ENCODE measurements at regions not wholly inside any gene's neighbourhood (a gene's known extent, or its start where the extent isn't known, plus 50 kb on each side); places are given as distances from the start of the nearest gene placed in this dataset.
"Not testable (repeated sequence)": the region's sequence is repeated elsewhere in the genome, so short reads cannot be mapped to it uniquely, and the experiment has no call there.

DNA sequence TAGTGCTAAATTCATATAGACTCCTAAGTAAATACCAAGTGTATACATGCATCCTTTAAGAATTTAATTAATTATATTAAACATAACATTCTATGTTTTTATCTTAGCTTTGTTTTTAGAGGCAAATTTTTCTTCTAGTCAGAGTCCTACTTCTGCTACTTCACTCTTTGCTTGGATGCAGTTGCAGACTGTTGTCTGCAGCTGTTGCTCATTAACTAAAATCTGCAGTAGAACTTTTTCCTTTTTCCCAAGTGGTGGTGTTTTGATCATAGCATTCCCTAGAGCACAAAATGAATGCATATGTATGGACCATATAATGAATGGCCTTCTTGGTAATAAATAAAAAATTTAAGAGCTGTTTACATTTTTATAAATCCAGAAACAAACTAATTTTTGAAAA is 198.3 kb downstream of the CASP12 start:
- FAIRE-seq = no peak

DNA sequence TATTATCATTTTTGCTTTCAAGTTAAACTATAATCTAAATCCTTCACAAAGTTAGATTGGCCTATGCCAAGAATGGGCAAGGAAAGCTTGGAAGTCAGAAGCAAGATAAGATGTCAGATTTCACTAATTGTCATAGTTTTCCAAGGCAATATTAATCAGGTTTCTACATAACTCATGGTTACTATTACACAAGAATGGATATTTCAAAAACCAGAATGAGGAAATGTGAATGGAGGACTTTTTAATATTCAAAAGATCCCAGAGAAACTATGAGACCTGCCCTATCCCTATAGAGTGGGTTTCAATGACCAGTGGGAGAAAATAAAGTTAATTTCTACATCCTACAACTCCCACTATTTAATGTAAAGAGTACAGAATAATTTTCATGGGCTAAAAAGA is 203.2 kb downstream of the CASP12 start:
- FAIRE-seq = no peak

DNA sequence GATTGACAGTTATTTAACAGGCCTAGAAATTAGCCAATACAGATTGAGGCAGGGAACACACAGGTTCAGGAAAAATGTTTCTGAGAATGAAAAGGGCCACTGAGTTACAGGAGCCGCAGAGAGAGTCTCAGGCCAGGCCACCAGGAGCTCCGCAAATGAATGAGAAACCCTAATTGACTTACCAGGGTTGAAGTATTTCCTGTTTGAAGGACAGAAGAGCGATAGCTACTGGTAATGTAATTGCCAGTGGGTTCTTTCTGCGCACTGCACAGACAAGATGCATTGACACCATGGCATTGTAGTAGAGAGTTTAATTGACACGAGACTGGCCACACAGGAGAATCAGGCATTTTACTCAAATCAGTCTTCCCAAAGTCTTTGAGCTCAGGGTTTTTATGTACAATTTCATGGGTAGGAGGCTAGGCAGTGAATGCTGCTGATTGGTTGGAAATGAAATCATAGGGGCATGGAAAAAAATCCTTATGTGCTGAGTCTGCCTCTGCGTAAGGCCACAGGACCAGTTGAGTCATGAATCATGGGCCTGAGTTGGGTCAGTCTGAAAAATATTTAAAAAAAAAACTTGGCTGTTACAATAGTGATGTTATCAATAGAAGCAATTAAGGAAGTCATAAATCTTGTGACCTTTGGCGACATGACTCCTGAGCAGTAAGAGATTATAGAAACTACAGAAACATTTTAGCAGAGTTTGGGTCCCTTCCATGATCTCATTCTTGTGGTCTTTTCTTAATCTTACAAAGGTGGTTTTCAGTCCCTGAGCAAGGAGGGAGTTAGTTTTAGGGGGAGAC is 203.8 kb downstream of the CASP12 start:
- no peak for FAIRE-seq

DNA sequence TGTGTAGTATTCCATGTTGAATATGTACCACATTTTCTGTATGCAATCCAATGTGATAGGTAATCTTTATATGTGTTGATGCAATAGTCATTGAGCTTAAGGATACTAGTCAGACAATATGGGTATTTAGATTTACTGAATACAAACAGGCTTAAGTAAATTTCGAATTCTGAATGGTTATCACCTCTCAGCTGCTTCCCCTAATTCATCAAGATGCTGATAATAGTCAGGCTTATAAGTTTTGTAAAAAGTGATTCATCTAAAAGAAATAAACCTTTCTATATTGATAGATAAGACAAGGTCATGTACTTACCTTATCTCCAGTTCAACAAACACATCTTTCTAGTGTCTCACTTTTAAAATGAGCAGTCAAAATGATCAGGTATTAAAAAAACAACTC is 205.5 kb downstream of the CASP12 start:
- FAIRE-seq = no peak

DNA sequence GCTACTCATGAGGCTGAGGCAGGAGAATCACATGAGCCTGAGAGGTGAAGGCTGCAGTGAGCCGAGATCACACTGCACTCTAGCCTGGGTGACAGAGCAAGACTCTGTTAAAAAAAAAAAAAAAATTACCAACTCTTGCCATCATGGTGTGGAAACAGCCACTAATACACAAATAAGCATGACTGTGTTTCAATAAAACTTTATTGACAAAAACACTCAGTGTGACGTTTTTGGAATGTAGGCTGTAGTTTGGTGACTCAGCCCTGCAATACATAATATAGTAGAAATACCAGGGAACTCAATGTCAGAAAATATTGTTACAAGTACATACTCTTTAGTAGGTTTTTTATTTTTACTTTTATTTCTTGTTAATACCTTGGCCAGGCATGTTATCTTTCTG is 207.1 kb downstream of the CASP12 start:
- FAIRE-seq = no peak

DNA sequence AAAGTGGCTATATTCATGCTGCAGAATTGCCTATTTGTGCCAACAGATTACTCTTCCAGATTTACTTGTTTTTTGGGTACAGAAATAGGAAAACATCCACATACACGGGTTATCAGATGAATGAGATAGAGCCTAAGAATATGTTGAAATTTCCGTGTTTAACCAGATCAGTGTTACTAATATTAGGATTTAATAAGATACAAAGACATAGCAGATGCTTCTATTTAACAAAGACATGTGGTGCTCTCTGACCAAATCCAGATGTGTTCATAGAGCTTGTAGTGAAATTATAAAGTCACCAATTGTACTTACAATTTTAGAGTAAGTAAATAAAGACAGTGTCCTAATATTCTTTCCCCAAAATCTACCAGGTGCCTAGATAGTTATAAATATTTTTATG is 208.0 kb downstream of the CASP12 start:
- FAIRE-seq = no peak

DNA sequence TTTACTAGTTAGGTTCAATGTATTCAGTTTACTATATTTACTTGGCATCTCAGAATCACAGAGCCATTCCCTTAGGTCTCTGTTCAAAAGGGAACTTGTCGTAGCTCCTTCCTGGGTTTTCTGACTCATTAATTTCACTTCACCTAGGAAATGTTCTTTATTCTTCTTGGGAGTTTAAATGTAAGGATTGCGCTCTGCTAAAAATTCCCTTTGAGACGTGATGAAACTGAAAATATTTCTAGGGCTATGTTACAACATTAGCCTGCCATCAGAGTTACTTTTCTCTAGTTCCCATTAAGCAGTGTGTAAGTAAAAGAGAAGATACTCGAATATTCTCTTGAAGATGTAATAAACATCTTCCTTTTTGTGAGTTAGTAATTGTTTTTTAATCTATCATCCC is 209.5 kb downstream of the CASP12 start:
- no peak for FAIRE-seq

DNA sequence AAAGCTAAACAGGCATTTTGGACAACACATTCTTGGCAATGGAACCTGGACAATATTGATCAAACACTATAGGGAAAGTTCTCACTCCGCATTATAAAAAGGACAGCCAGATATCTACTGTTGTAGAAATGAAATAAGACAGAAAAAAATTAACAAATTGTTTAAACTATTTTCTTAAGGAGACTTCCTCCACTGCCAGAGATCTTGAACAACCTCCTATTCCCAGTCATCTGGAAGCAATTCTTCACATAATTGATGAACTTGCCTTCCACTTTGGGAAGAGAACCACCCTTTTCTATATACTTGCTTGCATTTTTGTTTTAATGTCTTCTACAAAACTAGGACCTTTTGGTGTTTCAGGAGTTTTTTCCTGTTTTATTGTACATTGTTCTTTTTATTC is 216.1 kb downstream of the CASP12 start:
- FAIRE-seq = no peak

DNA sequence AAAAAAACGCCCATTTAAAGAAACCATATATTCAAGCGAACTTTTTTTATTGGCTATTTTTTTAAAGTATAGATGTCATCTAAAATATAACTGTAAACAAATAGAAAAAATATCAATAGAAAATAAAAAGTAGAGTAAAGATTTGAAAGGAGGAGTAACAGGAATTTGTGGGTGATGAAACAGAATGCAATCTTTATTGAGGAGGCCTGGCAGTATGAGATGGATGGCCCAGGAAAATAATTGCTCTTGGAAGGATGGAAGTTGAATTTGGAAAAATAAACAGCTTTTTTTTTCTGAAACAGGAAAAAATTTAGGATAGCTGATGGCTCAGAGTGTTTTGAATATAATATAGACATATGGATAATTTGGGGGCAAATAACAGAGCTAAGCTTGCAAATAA is 219.0 kb downstream of the CASP12 start:
- FAIRE-seq = no peak

DNA sequence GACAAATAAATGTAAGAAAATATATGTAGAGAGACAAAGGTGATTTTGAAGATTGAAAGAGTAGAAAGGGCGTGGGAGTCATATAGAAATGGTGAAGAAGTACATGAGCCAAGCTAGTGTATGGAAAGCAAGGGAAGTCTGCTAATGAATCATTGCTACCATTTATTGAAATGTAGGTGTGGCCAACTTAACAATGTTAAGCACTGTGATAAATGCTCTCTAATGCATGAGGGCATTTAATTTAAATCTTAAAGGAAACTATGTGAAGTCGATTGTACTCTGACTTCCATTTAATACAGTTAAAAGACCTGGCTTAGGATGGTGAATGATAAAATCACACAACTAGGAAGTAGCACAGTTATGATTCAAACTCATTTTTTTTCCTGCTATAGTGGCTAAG is 219.9 kb downstream of the CASP12 start:
- FAIRE-seq = no peak

DNA sequence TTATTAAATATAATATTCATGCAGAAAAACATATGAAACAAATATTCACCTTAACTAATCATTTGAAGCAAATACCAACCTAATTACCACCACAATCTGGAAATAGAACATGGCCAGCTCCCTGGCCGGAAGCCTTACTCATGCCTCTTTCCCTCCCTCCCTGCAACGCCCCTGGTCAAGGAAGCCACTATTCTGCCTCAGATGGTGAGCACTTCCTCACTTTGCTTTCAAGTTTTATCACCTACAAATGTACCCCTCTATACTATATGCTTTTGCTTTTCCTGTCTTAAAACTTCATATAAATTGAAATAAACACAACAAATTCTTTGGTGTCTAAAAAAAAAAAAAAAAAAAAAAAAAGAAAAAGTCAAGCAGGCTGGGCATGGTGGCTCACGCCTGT is 221.2 kb downstream of the CASP12 start:
- not testable (repeated sequence) for FAIRE-seq

DNA sequence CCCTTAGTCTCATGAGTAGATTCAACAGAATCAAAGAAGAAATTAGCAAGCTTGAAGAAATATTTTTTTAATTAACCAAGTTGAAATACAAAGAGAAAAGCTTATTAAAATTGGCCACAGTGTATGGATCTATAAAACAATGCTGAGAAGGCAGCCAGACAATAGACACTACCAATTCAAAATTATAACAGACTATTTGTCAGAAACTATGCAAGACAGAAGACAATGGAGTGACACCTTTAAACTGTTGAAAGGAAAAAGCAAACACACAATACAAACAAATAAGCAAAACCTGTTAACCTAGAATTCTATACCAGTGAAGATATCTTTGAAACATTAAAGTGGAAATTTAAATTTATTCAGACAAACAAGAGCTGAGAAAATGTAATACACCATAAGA is 225.4 kb downstream of the CASP12 start:
- FAIRE-seq = no peak

DNA sequence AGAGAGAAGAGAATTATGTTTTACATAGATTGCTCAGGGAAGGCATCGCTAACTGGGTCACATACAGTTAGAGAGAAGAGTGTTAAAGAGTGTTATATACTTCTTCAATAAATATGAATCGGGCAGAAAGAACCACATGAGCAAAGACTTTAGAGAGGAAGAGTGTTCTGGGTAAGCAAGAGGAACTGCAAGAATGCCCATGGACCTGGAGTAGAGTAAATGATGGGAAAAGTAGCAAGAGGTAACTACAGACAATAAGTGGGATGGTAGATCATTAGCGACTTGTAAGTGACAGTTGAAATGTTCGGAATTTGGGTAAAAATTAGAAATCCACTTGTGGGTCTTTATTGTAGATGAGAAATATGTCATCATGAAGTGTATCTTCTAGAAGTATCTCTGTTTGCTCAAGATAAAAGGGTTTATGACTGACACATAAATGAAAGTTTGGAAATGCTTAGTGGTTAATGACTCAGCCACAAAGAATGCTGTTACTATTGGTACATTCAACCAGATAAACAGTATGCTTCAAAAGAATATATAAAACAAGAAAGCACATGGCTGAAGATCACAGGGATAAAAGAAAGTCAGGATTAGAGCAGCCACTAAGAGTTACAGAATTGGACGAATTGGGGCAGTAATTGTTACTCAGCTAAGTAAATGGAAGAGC is 229.3 kb downstream of the CASP12 start:
- FAIRE-seq = no peak

DNA sequence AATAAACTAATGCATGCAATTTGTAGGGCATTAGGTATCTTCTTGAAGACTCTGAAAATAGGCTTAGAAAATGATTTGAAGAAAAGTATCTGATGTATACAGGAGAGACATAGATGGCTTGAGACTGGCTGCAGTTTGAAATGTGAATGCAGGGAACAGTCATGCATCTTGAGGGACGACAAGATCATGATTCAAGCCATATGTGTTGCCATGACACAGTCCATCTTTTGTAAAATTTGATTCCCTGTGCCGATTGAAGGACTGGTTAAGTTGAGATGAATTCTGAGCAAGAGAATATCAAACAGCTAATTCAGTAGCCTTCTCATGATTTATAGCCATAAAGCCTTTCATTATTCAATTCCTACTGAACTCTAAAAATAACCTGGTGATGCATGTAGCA is 231.6 kb downstream of the CASP12 start:
- FAIRE-seq = no peak

DNA sequence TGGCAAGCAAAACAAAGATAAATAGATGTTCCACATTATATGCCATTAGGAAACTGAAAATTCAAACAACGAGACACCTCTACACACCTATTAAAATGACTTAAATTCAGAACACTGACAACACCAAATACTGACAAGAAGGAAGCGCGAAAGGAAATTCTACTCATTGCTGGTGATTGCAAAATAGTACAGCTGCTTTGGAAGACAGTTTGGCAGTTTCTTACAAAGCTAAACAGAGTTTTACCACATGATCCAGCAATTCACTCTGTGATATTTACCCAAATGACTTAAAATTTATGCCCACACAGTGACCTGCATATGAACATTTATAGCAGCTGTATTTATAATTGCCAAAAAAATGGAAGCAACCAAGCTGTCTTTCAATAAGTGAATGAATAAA is 232.6 kb downstream of the CASP12 start:
- no peak for FAIRE-seq

DNA sequence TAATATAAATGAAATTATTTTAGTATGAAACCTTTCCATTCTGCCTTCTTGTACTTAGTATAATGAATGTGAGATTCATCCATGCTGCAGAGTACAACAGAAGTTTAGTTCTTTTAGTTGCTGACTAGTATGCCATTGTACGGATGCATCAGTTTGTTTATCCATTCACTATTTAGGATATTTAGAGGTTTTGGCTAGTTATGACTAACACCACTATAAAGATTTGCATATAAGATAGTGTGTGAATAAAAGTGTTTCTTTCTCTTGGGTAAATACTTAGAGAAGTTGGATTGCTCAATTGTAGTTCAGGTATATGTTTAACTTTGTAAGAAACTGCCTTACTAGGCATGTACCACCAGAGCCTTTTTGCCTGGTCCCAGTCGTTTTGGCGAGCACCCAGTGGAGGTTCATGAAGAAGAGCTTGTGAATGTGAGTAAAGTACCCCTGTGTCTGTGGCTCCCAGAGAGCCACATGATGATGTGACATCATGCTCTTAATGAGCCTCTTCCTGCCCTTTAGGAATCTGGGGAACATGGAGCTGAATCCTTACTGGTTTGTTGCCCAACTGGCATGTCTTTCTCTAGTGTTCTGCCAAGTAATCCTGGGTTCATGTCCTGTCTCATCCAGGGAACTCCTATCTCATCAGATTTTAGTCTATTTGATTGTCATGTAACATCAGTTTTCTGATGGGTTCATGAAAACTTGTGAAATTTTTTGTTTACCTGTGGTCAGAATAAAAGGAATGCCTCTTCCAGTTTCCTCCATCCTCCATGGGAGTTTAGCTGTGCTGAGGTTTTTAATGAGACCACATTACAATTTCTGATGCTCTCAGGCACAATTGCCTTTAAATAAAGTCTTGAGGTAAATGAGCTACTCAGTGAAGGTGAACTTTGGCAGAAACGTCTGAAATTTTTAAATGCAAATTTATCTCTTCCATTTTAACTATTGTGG is 234.8 kb downstream of the CASP12 start:
- FAIRE-seq = no peak

DNA sequence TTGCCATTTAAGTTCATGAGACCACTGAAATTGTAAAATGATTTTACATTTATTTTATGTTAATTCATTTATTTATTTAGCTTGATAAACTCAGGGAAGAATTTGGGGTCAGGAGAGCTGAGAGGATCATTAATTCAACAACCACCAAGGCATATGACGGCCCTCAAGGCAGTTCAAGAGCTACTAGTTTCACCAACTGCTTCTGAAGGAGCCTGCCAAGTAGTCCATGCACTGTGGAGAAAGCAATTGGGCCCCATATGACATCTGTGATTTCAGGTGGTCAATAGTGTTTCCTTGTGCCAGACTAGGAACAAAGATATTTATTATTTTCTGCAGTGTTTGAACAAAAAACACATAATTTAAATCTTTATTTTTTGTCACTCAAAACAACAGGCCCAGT is 236.4 kb downstream of the CASP12 start:
- no peak for FAIRE-seq

DNA sequence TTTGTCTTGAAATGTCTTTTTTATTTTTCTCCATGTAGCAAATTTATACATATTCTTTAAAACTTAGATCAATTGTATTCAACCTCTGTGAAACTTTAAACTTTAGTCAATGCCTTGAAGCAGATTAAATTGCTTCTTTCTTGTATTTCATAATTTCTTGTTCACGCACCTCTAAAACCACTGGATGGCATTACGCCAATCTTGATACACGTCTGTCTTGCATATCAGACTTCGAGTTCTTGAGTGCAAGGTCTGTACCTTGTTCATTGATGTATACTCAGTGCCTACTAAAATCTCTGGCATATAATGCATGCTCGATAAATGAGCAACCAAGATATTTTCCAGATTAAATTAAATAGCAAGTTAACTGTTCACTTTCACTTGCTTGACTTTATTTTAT is 236.8 kb downstream of the CASP12 start:
- no peak for FAIRE-seq

DNA sequence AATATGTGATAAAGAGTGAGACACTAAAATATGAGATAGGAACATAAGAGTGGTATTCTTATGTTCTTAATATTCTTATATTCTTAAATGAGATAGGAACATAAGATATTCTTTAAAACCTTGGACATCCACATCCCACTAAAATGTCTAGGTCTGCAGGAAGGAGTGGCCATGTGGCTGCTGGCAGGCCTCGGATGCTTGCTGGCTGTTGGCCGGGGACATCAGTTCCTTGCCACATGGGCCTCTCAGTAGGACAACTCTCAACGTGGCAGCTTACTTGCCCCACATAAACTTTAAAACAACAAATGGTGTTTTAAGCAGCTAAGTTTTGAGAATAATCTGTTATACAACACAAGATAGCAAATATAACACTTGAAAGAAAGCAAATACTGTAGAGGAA is 240.1 kb downstream of the CASP12 start:
- no peak for FAIRE-seq

DNA sequence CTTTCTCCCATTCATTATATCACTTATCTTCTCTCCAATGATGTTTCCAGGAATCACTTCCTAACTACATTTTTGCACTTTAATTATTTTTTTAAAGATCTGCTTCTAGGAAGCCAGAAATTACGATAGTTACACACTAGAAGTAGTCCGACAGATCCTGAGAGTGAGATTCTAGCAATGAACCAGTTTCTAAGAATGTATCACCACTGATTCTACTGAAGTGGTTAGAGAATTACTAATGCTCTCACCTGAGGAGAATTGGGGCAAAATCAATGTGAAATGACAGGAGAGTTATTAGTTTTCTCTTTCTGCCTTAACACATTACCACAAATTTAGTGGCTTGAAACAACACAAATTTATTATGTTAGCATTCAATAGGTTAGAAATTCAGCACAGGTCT is 241.2 kb downstream of the CASP12 start:
- no peak for FAIRE-seq

DNA sequence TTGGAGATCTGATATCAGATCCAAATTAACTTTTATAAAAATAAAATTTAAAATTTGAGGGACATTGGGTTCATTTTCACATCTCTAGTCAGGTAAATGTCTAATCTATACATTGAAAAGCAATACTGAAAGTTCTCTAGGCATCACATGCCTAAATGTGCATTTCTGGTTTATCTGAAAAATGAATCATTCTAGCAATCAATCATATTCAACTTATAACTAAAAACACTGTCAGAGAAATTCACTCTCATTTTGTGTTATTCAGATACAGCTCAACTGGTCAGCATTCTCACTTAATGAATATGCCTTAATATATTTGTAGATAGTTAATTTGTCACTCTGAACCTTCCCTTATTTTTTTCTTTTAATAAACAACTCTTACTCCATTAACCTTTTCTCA is 243.2 kb downstream of the CASP12 start:
- no peak for FAIRE-seq

DNA sequence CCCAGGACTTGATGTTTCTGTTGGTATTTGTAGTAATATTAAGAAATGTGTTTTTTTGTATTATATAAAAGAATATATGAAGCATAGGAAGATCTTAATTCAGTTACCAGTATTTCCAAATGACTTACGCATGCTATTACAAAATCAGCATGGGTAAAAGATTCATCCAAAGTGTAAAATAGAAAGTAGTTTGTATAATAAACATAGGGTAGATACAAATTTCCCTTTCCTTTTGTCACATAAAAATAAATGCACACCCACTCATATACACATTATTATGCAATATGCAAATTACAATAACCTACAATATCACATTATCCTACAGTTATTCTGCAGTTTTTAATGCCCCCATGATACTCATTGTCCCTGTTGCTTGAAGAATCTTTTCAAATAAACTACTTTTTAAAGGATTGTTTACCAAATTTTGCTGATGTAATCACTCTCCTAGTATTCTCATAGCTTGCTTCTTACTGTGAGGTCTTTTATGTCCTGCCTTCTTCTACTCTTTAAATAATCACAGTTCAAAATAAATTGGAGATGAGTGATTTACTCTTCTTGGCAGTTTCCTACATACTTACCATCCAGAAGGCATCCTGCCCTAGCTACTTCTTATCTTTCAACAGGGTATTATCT is 244.0 kb downstream of the CASP12 start:
- no peak for FAIRE-seq

DNA sequence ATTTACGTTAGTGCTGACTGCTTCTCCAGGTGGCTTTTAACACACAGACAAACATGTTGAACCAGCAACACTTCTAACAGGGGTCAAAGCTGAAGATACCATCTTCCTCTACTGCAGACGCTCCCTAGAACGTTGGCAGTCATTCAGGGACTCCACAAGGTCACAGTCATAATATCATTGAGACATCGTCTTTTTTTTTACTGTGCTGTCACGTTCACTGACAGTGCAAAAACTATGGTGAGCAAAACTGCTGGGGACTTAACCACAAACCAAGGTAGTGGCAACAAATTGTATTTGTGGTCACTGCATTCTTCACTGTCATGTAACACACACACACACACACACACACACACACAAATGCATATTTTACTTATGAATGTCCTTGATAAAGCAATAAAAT is 244.9 kb downstream of the CASP12 start:
- FAIRE-seq = no peak

Measured in TTC549 (cell line).